Upper lobe of left lung (tissue), 4 donors: ENCODE measurements at regions not wholly inside any gene's neighbourhood (a gene's known extent, or its start where the extent isn't known, plus 50 kb on each side); places are given as distances from the start of the nearest gene placed in this dataset.

Experiments
- CTCF ChIP-seq, 6 experiments: fragments of 450-650 bp in 4 of 6; fragments of 200-600 bp in 2 of 6; sonication (generic) in 2 of 6; IDR thresholded peaks; one replicate each; pipeline ENCODE4 v1.5.1; 2016 to 2019; ENCODE audit warnings: antibody characterized with exemption in 6 of 6
- EP300 ChIP-seq, 4 donors: sonication (generic); formaldehyde crosslinking; IDR thresholded peaks; one replicate each; pipeline ENCODE4 v1.5.1; 2017; ENCODE audit warnings: antibody characterized with exemption in 4 of 4, control low read depth in 2 of 4
- POLR2A ChIP-seq, 4 donors: fragments of 450-650 bp; IDR thresholded peaks; one replicate each; pipeline ENCODE4 v1.5.1; 2016 to 2017; ENCODE audit warnings: antibody characterized with exemption in 4 of 4, mild to moderate bottlenecking in 2 of 4
- POLR2AphosphoS5 ChIP-seq, 2 donors: sonication (generic); formaldehyde crosslinking; IDR thresholded peaks; one replicate each; pipeline ENCODE4 v1.5.1; 2017; ENCODE audit warnings: antibody characterized with exemption in 2 of 2

- TF ChIP-seq POLR2A (IDR thresholded peaks at IDR 0.05) (no peak), CTCF (IDR thresholded peaks at IDR 0.05) (no peak), POLR2AphosphoS5 (IDR thresholded peaks at IDR 0.05) (no peak), EP300 (IDR thresholded peaks at IDR 0.05) (no peak)
Observed at GRCh38 chr2:20130160-20130560, 78.7 kb upstream of the LAPTM4A start.
